Activated B cell treated with CpG ODN at 0.5 μM for 24 hours (primary cell): ENCODE measurements at regions not wholly inside any gene's neighbourhood (a gene's known extent, or its start where the extent isn't known, plus 50 kb on each side); places are given as distances from the start of the nearest gene placed in this dataset.
A peak's percentile ranks its signal among the peaks of the same experiment; 100 is the strongest.

Experiments used
- ATAC-seq: fragments of 200-7000 bp; cut with Tn5 transposase; one replicate; pipeline ENCODE4 v1.10.0; 2021; ENCODE audit warnings: low read depth, mild to moderate bottlenecking, moderate library complexity
- CTCF ChIA-PET: fragments of 350-600 bp; sonication (Branson Sonifier 250); formaldehyde crosslinking; loops from one replicate; lab custom pipeline; 2021; ENCODE audit warnings: antibody characterized with exemption; lab: Charles Lee
- POLR2A ChIA-PET: fragments of 350-600 bp; sonication (Branson Sonifier 250); formaldehyde crosslinking; loops from one replicate; lab custom pipeline; 2021; ENCODE audit warnings: antibody characterized with exemption; lab: Charles Lee
- DNase-seq: peaks from one replicate; pipeline ENCODE4 v3.0.0; 2022
- H3K27ac Mint-ChIP-seq: one replicate; pipeline ENCODE4 v1.8.0; 2020; ENCODE audit warnings: mixed read lengths
- H3K27me3 Mint-ChIP-seq: one replicate; pipeline ENCODE4 v1.8.0; 2021; ENCODE audit warnings: mixed read lengths
- H3K36me3 Mint-ChIP-seq: one replicate; pipeline ENCODE4 v1.8.0; 2021; ENCODE audit warnings: low read depth, mixed read lengths
- H3K4me1 Mint-ChIP-seq: one replicate; pipeline ENCODE4 v1.8.0; 2021; ENCODE audit warnings: mixed read lengths
- H3K4me3 Mint-ChIP-seq: one replicate; pipeline ENCODE4 v1.8.0; 2020; ENCODE audit warnings: mild to moderate bottlenecking, mixed read lengths
- H3K9me3 Mint-ChIP-seq: one replicate; pipeline ENCODE4 v1.8.0; 2020; ENCODE audit warnings: mixed read lengths
- intact Hi-C: fragments of 100-400 bp; cut with micrococcal nuclease; formaldehyde crosslinking; loops from one replicate; pipeline ENCODE4 v1.15.1; 2024
- TF ChIP-seq, protein P1 (sequence below): fragments of 200-600 bp; IDR thresholded peaks from one replicate; pipeline ENCODE4 v1.8.0; 2022; ENCODE audit warnings: antibody characterized with exemption, mild to moderate bottlenecking

DNA sequence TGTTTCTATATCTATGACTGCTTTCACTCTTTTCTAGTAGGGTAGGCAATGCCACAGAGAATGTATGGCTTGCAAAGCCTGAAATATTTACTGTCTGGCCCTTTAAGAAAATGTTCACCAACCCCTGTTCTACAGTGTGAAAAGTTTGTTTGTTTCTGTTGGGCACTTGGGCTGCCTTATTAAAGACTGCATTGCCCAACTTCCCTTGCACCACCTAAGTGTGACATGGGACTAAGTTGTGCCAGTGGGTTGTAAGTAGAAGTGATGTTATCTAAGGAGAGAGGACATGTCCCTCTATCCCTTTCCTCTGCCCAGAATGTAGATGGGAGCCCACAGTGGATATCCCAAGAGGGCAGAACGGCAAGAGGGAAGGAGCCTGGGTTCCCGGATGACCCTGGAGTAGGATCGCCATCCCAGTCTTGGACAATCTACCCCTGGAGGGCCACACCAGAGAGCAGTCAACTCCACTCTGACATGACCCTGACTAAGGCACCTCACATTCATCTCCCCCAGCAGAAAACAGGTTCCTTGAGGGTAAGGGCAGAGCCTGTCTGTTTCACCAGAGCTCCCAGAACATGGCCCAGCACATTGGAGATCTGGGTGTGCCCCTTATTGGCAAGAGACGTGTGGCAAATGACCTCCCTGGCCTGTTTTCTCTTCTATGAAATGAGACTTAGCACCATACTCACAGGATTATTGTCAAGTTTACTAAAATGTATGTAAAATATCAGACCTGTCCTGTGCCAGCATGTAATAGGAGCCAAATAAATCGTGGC lies 138.8 kb downstream of the SMAD6 start:
- CTCF ChIA-PET, result no interaction called here
- TF ChIP-seq, protein P1, sequence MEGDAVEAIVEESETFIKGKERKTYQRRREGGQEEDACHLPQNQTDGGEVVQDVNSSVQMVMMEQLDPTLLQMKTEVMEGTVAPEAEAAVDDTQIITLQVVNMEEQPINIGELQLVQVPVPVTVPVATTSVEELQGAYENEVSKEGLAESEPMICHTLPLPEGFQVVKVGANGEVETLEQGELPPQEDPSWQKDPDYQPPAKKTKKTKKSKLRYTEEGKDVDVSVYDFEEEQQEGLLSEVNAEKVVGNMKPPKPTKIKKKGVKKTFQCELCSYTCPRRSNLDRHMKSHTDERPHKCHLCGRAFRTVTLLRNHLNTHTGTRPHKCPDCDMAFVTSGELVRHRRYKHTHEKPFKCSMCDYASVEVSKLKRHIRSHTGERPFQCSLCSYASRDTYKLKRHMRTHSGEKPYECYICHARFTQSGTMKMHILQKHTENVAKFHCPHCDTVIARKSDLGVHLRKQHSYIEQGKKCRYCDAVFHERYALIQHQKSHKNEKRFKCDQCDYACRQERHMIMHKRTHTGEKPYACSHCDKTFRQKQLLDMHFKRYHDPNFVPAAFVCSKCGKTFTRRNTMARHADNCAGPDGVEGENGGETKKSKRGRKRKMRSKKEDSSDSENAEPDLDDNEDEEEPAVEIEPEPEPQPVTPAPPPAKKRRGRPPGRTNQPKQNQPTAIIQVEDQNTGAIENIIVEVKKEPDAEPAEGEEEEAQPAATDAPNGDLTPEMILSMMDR, result no peak
- no peak overlapping the region for H3K4me3 Mint-ChIP-seq
- peaks cover 20% of the 10 kb centered on the region for H3K27me3 Mint-ChIP-seq
- H3K27ac Mint-ChIP-seq, result no peak overlapping the region
- no peaks in the 10 kb centered on the region for H3K36me3 Mint-ChIP-seq
- ATAC-seq (no peak), DNase-seq (no peak)
- peaks cover 16% of the 10 kb centered on the region for H3K4me1 Mint-ChIP-seq
- intact Hi-C loops, result loop anchor here (5.0 kb wide), 1 partner anchor 139 kb away; the partner anchor contains the start of gene SMAD6
- POLR2A ChIA-PET, result no interaction called here
- H3K9me3 Mint-ChIP-seq, result no peaks in the 10 kb centered on the region

DNA sequence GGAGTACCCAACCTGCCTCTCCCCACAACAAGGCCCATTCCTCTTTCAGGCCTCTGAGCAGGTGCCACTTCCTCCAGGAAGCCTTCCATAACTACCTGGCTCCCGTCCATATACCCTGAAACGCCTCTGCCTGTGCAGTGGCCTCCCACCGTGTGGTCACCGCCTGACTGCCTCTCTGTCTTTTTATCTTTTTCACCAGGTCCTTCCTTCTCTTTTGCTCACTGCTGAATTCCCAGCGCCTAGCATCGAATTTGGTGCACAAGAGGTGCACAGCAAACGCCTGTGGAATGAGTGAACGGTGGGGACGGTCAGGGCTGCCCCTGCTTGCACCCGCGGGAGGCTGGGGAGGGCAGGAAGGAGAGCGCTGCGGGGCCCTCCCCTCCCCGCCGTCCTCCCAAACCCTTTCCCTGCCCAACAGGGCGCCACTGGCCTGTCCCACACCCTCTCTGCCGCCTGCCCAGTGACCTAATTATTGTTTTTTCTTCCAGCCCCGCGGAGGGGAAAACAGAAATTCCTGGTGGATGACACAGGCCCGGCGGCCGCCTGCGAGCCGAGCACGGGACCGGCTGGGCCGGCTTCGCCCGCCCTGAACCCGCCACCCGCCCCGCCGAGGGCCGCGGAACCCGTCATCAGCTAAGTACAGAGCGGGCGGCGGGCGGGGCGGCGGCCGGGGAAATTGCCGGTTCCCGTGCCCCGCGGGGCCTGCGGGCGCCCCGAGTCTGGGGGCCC lies 140.1 kb downstream of the SMAD6 start:
- peaks cover 16% of the 10 kb centered on the region for H3K4me1 Mint-ChIP-seq
- peak; percentile 81 for ATAC-seq
- H3K27ac Mint-ChIP-seq, result no peak overlapping the region
- ChIA-PET POLR2A (interaction anchor here (0.6 kb wide), 1 partner anchor 1816 kb away, joined by 3 read pairs; no protein-coding TSS in a partner anchor), CTCF (interaction anchor here (1.9 kb wide), 1 partner anchor 10 kb away, joined by 4 read pairs; no protein-coding TSS in a partner anchor)
- peak overlapping the region; percentile 68 for H3K4me3 Mint-ChIP-seq
- peak; percentile 40 for DNase-seq
- no peaks in the 10 kb centered on the region for H3K36me3 Mint-ChIP-seq
- intact Hi-C loops, result loop anchor here (1.0 to 5.0 kb wide), 2 partner anchors 24 to 140 kb away; partner anchors contain the start of gene SMAD6
- no peaks in the 10 kb centered on the region for H3K9me3 Mint-ChIP-seq
- TF ChIP-seq, protein P1, result no peak
- H3K27me3 Mint-ChIP-seq, result peaks cover 20% of the 10 kb centered on the region

DNA sequence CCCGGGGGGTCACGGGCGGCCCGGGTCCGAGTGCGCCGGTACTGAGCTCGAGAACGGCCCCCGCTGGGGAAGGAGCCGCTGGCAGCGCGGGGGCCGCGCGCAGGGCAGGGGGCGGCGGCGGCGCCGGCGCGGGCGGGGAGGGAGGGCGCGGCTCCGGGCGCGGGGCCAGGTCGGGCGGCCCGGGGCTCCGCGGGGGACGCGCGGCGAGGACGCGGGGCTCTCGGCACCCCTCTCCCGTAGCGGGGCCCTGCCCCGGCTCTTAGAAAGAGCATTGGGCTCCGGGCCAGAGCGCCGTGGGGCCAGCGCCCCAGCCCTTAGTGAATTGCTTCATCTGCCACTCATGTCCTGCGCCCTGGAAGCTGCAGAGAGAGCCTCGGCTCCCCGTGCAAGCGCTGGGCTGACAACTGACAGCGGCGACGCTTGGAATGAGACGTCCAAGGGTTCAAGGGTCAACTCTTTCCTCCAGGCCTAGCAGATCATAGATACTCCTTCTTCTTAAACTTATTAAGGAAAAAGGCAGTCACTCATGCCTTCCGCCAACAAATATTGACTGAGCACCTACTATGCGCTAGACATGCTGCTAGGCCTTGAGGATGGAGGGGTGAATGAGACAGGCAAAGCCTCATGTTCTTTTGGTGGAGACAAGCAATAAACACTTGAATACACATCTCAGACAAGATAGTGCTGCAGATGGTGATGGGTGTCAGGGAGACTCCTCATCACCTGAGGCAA lies 140.8 kb downstream of the SMAD6 start:
- ChIA-PET CTCF (interaction anchor here (1.9 kb wide), 1 partner anchor 9 kb away, joined by 4 read pairs; no protein-coding TSS in a partner anchor), POLR2A (no interaction called here)
- Mint-ChIP-seq H3K9me3 (no peaks in the 10 kb centered on the region), H3K36me3 (no peaks in the 10 kb centered on the region), H3K4me1 (peaks cover 16% of the 10 kb centered on the region), H3K27ac (no peak overlapping the region), H3K4me3 (peak overlapping the region; percentile 55), H3K27me3 (peaks cover 20% of the 10 kb centered on the region)
- intact Hi-C loops, result loop anchor here (1.0 to 5.0 kb wide), 2 partner anchors 23 to 141 kb away; partner anchors contain the start of gene SMAD6
- TF ChIP-seq, protein P1, result no peak
- no peak for DNase-seq
- peak; percentile 51 for ATAC-seq

DNA sequence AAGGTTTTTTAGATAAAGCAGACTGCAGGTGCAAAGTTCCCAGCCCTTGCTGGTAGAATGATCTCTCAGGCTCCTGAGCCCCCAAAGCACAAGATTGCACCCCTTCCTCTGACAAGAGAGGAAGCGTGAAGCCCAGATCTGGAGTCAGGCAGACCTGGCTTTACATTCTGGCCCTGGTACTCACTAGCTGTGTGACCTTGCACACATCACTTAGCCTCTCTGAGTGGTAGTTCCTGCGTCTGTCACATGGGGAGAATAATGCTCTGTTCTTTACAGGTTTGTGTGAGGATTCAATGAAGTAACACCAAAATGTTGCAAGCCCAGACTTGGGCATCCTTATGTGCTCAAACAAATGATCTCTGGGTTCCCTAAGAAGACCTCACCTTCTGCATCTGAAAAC lies 141.5 kb downstream of the SMAD6 start:
- Mint-ChIP-seq H3K27ac (no peak overlapping the region), H3K9me3 (no peaks in the 10 kb centered on the region), H3K4me1 (peaks cover 13% of the 10 kb centered on the region), H3K27me3 (peaks cover 20% of the 10 kb centered on the region), H3K4me3 (no peak overlapping the region), H3K36me3 (no peaks in the 10 kb centered on the region)
- DNase-seq, result no peak
- CTCF ChIA-PET, result interaction anchor here (1.9 kb wide), 1 partner anchor 8 kb away, joined by 4 read pairs; no protein-coding TSS in a partner anchor
- ATAC-seq, result no peak
- TF ChIP-seq, protein P1, result no peak
- POLR2A ChIA-PET, result no interaction called here
- intact Hi-C loops, result loop anchor here (5.0 kb wide), 1 partner anchor 141 kb away; the partner anchor contains the start of gene SMAD6
